HCT116 (cell line): ENCODE measurements at regions not wholly inside any gene's neighbourhood (a gene's known extent, or its start where the extent isn't known, plus 50 kb on each side); places are given as distances from the start of the nearest gene placed in this dataset.
"Not testable (repeated sequence)": the region's sequence is repeated elsewhere in the genome, so short reads cannot be mapped to it uniquely, and the experiment has no call there.

Experiments
- ATAC-seq: fragments of 200-7000 bp; cut with Tn5 transposase; 2 replicates; pipeline ENCODE4 v1.9.1; 2020; ENCODE audit warnings: mild to moderate bottlenecking, moderate library complexity
- BruUV-seq: library from RNA; stranded (reverse); fragments of 400-500 nt; replicated peaks from 2 replicates; lab custom pipeline; 2021; lab: Mats Ljungman, UMichigan
- CTCF ChIA-PET: fragments of 300-600 bp; sonication (Branson Sonifier 250); formaldehyde crosslinking; loops from one replicate; lab custom pipeline; 2021; ENCODE audit warnings: antibody characterized with exemption; lab: Charles Lee
- POLR2A ChIA-PET: fragments of 300-600, 350-600 bp; sonication (Branson Sonifier 250); formaldehyde crosslinking; loops from one replicate; lab custom pipeline; 2021; ENCODE audit warnings: antibody characterized with exemption; lab: Charles Lee
- RAD21 ChIA-PET, 2 experiments: fragments of 300-600 bp; sonication (Branson Sonifier 250); formaldehyde crosslinking; loops; one replicate each; lab custom pipeline; 2023; ENCODE audit warnings: low total read pairs in 2 of 2; ENCODE audit not compliant: uncharacterized antibody in 2 of 2, unreplicated experiment in 2 of 2, low non-redundant PET in 1 of 2; lab: Charles Lee
- DNase-seq: peaks from one replicate; pipeline ENCODE4 v3.0.0-alpha.2; 2010; ENCODE audit warnings: low read depth, low spot score
- H2AFZ ChIP-seq: fragments of 200-600 bp; shearing (Covaris generic), sonication (generic); 2 replicates; pipeline ENCODE4 v1.6.1; 2017; ENCODE audit warnings: low read depth, mixed run types, mixed read lengths, antibody characterized with exemption, low read length; ENCODE audit not compliant: poor library complexity, severe bottlenecking
- H3K27ac ChIP-seq: 2 replicates; pipeline ENCODE4 v1.5.1; 2012; ENCODE audit warnings: low read depth, low read length
- H3K27me3 ChIP-seq: fragments of 200-600 bp; sonication (generic); 2 replicates; pipeline ENCODE4 v1.6.1; 2016; ENCODE audit warnings: mixed run types, low read length, mixed read lengths; ENCODE audit not compliant: insufficient read depth
- H3K36me3 ChIP-seq, 2 experiments: fragments of 200-500 bp in 1 of 2; fragments of 200-600 bp in 1 of 2; sonication (Bioruptor generic) in 1 of 2; sonication (generic) in 1 of 2; 2 replicates each; pipeline versions ENCODE4 v1.5.1 to v1.6.1; 2014 to 2016; ENCODE audit warnings: low read length in 2 of 2, inconsistent platforms in 1 of 2, mixed read lengths in 1 of 2, mixed run types in 1 of 2; ENCODE audit not compliant: insufficient read depth in 2 of 2, control insufficient read depth in 1 of 2
- H3K4me1 ChIP-seq, 2 experiments: fragments of 200-600 bp in 1 of 2; sonication (generic) in 1 of 2; 2 replicates each; pipeline versions ENCODE4 v1.5.1 to v1.6.1; 2012 to 2017; ENCODE audit warnings: low read length in 2 of 2, inconsistent platforms in 1 of 2, mild to moderate bottlenecking in 1 of 2, mixed read lengths in 1 of 2, mixed run types in 1 of 2, moderate library complexity in 1 of 2; ENCODE audit not compliant: insufficient read depth in 2 of 2, control insufficient read depth in 1 of 2
- H3K4me2 ChIP-seq: fragments of 200-600 bp; sonication (generic); 2 replicates; pipeline ENCODE4 v1.6.1; 2017; ENCODE audit warnings: mixed run types, low read length, mixed read lengths
- H3K4me3 ChIP-seq, 2 experiments: fragments of 200-600 bp in 1 of 2; sonication (generic) in 1 of 2; replicated peaks in 1 of 2; 2 replicates each; pipeline ENCODE4 v1.5.1; 2011 to 2016; ENCODE audit warnings: low read length in 2 of 2, control low read depth in 1 of 2, low read depth in 1 of 2, mild to moderate bottlenecking in 1 of 2, mixed read lengths in 1 of 2, mixed run types in 1 of 2
- H3K79me2 ChIP-seq: fragments of 200-600 bp; sonication (generic); 2 replicates; pipeline ENCODE4 v1.6.1; 2017; ENCODE audit warnings: mild to moderate bottlenecking, mixed run types, low read length, moderate library complexity, mixed read lengths; ENCODE audit not compliant: insufficient read depth
- H3K9ac ChIP-seq: fragments of 200-600 bp; sonication (generic); 2 replicates; pipeline ENCODE4 v1.6.1; 2016; ENCODE audit warnings: low read length, mixed read lengths
- H3K9me2 ChIP-seq: fragments of 200-600 bp; sonication (generic), shearing (Covaris generic); 2 replicates; pipeline ENCODE4 v1.6.1; 2017; ENCODE audit warnings: mixed run types, mild to moderate bottlenecking, moderate library complexity; ENCODE audit not compliant: insufficient read depth
- H3K9me3 ChIP-seq, 2 experiments: fragments of 200-500 bp in 1 of 2; fragments of 200-600 bp in 1 of 2; sonication (Bioruptor generic) in 1 of 2; sonication (generic) in 1 of 2; 2 replicates each; pipeline ENCODE4 v1.6.1; 2014 to 2017; ENCODE audit warnings: low read length in 2 of 2, mixed read lengths in 2 of 2, inconsistent platforms in 1 of 2, low read depth in 1 of 2, mild to moderate bottlenecking in 1 of 2, mixed run types in 1 of 2, moderate library complexity in 1 of 2; ENCODE audit not compliant: control insufficient read depth in 1 of 2, insufficient read depth in 1 of 2
- H4K20me1 ChIP-seq: fragments of 200-600 bp; sonication (generic), shearing (Covaris generic); 2 replicates; pipeline ENCODE4 v1.6.1; 2017; ENCODE audit warnings: mixed run types, mild to moderate bottlenecking, moderate library complexity; ENCODE audit not compliant: insufficient read depth
- ATF3 ChIP-seq: IDR thresholded peaks from 2 replicates; pipeline ENCODE4 v1.6.1; 2012
- ELF1 ChIP-seq: IDR thresholded peaks from 2 replicates; pipeline ENCODE4 v1.6.1; 2012; ENCODE audit warnings: low read depth, borderline replicate concordance
- EZH2 ChIP-seq: fragments of 200-600 bp; sonication (generic); IDR thresholded peaks from 2 replicates; pipeline ENCODE4 v1.6.1; 2017; ENCODE audit warnings: antibody characterized with exemption, mixed run types
- EZH2phosphoT487 ChIP-seq: fragments of 200-600 bp; IDR thresholded peaks from 2 replicates; pipeline ENCODE4 v1.6.1; 2018; ENCODE audit warnings: antibody characterized with exemption, borderline replicate concordance
- POLR2A ChIP-seq: IDR thresholded peaks from 2 replicates; pipeline ENCODE4 v1.7.0; 2011; ENCODE audit warnings: borderline replicate concordance; ENCODE audit not compliant: insufficient read depth, insufficient read length; ENCODE audit errors: extremely low read depth
- POLR2AphosphoS5 ChIP-seq: IDR thresholded peaks from 2 replicates; pipeline ENCODE4 v1.6.1; 2011; ENCODE audit warnings: mild to moderate bottlenecking, low read depth, low read length, moderate library complexity
- TCF7L2 ChIP-seq: IDR thresholded peaks from 2 replicates; pipeline ENCODE4 v1.7.0; 2011; ENCODE audit warnings: borderline replicate concordance, inconsistent platforms; ENCODE audit not compliant: insufficient read depth, insufficient read length; ENCODE audit errors: extremely low read depth
- ZBTB33 ChIP-seq: IDR thresholded peaks from 2 replicates; pipeline ENCODE4 v1.6.1; 2011; ENCODE audit warnings: mild to moderate bottlenecking, low read length, moderate library complexity; ENCODE audit not compliant: insufficient replicate concordance; ENCODE audit errors: extremely low read depth
- ZFX ChIP-seq: fragments of 450-650 bp; IDR thresholded peaks from 2 replicates; pipeline ENCODE4 v1.6.1; 2017
- intact Hi-C: fragments of 100-400 bp; cut with micrococcal nuclease; formaldehyde crosslinking; loops from 2 replicates; pipeline ENCODE4 v1.10.0; 2022

- TF ChIP-seq EZH2 (no peak), POLR2A (no peak), POLR2AphosphoS5 (no peak), ZBTB33 (no peak), ELF1 (no peak), TCF7L2 (no peak), EZH2phosphoT487 (no peak), ZFX (no peak), ATF3 (no peak)
Measured at GRCh38 chr2:237210763-237211162, 125.1 kb downstream of the COPS8 start (continued).

- H3K4me2 ChIP-seq, H3K27me3 ChIP-seq, H3K79me2 ChIP-seq, H4K20me1 ChIP-seq, intact Hi-C loops, DNase-seq, H3K36me3 ChIP-seq, RAD21 ChIA-PET, ATAC-seq, H2AFZ ChIP-seq, H3K4me3 ChIP-seq, H3K9me2 ChIP-seq, POLR2A ChIA-PET, H3K9me3 ChIP-seq, BruUV-seq, H3K9ac ChIP-seq, H3K27ac ChIP-seq, CTCF ChIA-PET, H3K4me1 ChIP-seq: not testable (repeated sequence)
Measured at GRCh38 chr2:237212356-237213279, 126.9 kb downstream of the COPS8 start.
